Astrocyte (in vitro differentiated cells and primary cell): ENCODE measurements at regions not wholly inside any gene's neighbourhood (a gene's known extent, or its start where the extent isn't known, plus 50 kb on each side); places are given as distances from the start of the nearest gene placed in this dataset.

Experiments used
- EZH2 ChIP-seq: IDR thresholded peaks from 2 replicates; pipeline ENCODE4 v1.6.1; 2012; ENCODE audit warnings: mild to moderate bottlenecking, low read length, inconsistent platforms; ENCODE audit not compliant: insufficient read depth
- TF ChIP-seq, protein P1 (sequence below): IDR thresholded peaks from 2 replicates; pipeline ENCODE4 v1.5.1; 2011; ENCODE audit warnings: low read depth, mild to moderate bottlenecking, inconsistent platforms, low read length, moderate library complexity; ENCODE audit not compliant: insufficient read depth

GRCh38 chr11:81218440-81218839 is 1515.2 kb downstream of the FAM181B start:
- no peak for TF ChIP-seq EZH2
- TF ChIP-seq, protein P1, sequence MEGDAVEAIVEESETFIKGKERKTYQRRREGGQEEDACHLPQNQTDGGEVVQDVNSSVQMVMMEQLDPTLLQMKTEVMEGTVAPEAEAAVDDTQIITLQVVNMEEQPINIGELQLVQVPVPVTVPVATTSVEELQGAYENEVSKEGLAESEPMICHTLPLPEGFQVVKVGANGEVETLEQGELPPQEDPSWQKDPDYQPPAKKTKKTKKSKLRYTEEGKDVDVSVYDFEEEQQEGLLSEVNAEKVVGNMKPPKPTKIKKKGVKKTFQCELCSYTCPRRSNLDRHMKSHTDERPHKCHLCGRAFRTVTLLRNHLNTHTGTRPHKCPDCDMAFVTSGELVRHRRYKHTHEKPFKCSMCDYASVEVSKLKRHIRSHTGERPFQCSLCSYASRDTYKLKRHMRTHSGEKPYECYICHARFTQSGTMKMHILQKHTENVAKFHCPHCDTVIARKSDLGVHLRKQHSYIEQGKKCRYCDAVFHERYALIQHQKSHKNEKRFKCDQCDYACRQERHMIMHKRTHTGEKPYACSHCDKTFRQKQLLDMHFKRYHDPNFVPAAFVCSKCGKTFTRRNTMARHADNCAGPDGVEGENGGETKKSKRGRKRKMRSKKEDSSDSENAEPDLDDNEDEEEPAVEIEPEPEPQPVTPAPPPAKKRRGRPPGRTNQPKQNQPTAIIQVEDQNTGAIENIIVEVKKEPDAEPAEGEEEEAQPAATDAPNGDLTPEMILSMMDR = no peak
